ENCODE measurements at regions not wholly inside any gene's neighbourhood (a gene's known extent, or its start where the extent isn't known, plus 50 kb on each side); places are given as distances from the start of the nearest gene placed in this dataset.

GRCh38 chr10:78617631-78618030 is 451.1 kb upstream of the ZMIZ1 start:
- TF ChIP-seq CTCF (IDR thresholded peaks at IDR 0.05) (no peak), POLR2A (IDR thresholded peaks at IDR 0.05) (no peak)

Data from testis (tissue), 2 donors.